ENCODE measurements at regions not wholly inside any gene's neighbourhood (a gene's known extent, or its start where the extent isn't known, plus 50 kb on each side); places are given as distances from the start of the nearest gene placed in this dataset.

DNA sequence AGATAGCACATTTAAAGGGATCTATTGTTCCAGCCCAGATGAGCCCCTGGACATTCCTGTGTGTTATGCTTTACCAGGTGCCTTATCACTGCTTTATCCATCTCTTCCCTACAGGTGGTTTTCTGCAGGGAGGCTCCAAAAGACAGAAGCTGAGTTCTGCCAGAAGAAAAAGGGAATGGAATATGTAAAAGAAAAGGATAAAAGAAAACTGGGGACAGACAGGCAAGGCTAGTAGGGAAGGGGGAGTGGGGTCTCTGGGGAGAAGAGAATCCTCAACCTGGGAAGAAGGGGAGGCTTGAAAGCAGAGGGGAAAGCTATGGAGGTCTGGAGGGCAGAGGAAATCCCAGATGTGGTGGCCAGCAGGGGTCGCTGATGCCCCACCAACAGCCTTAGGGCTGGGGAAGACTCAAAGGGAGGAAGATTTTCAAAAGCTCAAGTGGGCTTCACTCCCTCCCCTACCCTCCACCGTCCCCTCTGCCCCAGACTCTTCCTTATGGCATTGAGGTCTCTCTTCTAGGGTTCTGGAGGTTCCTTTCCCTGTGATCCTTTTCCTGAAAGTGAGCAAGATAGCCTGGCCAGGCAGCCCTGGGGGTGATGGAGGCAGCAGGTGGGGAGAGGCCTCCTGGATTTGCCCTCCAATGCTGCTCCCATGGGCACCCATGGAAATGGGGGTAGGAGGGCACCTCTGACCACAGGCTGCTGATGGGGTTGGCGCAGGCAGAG, 178.1 kb upstream of the PKDCC start (continued):
- no peak for TF ChIP-seq PKNOX1 (IDR thresholded peaks at IDR 0.05)
- TF ChIP-seq, protein P1, sequence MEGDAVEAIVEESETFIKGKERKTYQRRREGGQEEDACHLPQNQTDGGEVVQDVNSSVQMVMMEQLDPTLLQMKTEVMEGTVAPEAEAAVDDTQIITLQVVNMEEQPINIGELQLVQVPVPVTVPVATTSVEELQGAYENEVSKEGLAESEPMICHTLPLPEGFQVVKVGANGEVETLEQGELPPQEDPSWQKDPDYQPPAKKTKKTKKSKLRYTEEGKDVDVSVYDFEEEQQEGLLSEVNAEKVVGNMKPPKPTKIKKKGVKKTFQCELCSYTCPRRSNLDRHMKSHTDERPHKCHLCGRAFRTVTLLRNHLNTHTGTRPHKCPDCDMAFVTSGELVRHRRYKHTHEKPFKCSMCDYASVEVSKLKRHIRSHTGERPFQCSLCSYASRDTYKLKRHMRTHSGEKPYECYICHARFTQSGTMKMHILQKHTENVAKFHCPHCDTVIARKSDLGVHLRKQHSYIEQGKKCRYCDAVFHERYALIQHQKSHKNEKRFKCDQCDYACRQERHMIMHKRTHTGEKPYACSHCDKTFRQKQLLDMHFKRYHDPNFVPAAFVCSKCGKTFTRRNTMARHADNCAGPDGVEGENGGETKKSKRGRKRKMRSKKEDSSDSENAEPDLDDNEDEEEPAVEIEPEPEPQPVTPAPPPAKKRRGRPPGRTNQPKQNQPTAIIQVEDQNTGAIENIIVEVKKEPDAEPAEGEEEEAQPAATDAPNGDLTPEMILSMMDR (IDR thresholded peaks at IDR 0.05 in 2 of 3, conservative IDR thresholded peaks at IDR 0.05 in 1 of 3; ENCODE audit: control insufficient read depth in 2 of 3, extremely low read depth in 1 of 3, insufficient read depth in 1 of 3, low read depth in 3 of 3, low read length in 3 of 3), result peak; percentile 78 to 90 (median 84)
- TF ChIP-seq TCF7 (IDR thresholded peaks at IDR 0.05; ENCODE audit: borderline replicate concordance), result no peak
- TF ChIP-seq SMC3 (IDR thresholded peaks at IDR 0.05; ENCODE audit: borderline replicate concordance, low read length), result peak; percentile 99
- no peak for TF ChIP-seq NFIC (IDR thresholded peaks at IDR 0.05; ENCODE audit: low read depth, low read length)
- no peak for TF ChIP-seq ZNF24 (IDR thresholded peaks at IDR 0.05)
- no peak for TF ChIP-seq IKZF1 (conservative IDR thresholded peaks at IDR 0.05)
- no peak for TF ChIP-seq SKIL (IDR thresholded peaks at IDR 0.05; ENCODE audit: low read depth, poor library complexity, severe bottlenecking)
- TF ChIP-seq, protein P2, sequence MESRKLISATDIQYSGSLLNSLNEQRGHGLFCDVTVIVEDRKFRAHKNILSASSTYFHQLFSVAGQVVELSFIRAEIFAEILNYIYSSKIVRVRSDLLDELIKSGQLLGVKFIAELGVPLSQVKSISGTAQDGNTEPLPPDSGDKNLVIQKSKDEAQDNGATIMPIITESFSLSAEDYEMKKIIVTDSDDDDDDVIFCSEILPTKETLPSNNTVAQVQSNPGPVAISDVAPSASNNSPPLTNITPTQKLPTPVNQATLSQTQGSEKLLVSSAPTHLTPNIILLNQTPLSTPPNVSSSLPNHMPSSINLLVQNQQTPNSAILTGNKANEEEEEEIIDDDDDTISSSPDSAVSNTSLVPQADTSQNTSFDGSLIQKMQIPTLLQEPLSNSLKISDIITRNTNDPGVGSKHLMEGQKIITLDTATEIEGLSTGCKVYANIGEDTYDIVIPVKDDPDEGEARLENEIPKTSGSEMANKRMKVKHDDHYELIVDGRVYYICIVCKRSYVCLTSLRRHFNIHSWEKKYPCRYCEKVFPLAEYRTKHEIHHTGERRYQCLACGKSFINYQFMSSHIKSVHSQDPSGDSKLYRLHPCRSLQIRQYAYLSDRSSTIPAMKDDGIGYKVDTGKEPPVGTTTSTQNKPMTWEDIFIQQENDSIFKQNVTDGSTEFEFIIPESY (IDR thresholded peaks at IDR 0.05), result no peak
- TF ChIP-seq, protein P3, sequence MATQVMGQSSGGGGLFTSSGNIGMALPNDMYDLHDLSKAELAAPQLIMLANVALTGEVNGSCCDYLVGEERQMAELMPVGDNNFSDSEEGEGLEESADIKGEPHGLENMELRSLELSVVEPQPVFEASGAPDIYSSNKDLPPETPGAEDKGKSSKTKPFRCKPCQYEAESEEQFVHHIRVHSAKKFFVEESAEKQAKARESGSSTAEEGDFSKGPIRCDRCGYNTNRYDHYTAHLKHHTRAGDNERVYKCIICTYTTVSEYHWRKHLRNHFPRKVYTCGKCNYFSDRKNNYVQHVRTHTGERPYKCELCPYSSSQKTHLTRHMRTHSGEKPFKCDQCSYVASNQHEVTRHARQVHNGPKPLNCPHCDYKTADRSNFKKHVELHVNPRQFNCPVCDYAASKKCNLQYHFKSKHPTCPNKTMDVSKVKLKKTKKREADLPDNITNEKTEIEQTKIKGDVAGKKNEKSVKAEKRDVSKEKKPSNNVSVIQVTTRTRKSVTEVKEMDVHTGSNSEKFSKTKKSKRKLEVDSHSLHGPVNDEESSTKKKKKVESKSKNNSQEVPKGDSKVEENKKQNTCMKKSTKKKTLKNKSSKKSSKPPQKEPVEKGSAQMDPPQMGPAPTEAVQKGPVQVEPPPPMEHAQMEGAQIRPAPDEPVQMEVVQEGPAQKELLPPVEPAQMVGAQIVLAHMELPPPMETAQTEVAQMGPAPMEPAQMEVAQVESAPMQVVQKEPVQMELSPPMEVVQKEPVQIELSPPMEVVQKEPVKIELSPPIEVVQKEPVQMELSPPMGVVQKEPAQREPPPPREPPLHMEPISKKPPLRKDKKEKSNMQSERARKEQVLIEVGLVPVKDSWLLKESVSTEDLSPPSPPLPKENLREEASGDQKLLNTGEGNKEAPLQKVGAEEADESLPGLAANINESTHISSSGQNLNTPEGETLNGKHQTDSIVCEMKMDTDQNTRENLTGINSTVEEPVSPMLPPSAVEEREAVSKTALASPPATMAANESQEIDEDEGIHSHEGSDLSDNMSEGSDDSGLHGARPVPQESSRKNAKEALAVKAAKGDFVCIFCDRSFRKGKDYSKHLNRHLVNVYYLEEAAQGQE (IDR thresholded peaks at IDR 0.05; ENCODE audit: low read depth, low read length), result no peak

All from GM12878 (cell line).